ENCODE measurements at regions not wholly inside any gene's neighbourhood (a gene's known extent, or its start where the extent isn't known, plus 50 kb on each side); places are given as distances from the start of the nearest gene placed in this dataset.
"Not testable (repeated sequence)": the region's sequence is repeated elsewhere in the genome, so short reads cannot be mapped to it uniquely, and the experiment has no call there.

DNA sequence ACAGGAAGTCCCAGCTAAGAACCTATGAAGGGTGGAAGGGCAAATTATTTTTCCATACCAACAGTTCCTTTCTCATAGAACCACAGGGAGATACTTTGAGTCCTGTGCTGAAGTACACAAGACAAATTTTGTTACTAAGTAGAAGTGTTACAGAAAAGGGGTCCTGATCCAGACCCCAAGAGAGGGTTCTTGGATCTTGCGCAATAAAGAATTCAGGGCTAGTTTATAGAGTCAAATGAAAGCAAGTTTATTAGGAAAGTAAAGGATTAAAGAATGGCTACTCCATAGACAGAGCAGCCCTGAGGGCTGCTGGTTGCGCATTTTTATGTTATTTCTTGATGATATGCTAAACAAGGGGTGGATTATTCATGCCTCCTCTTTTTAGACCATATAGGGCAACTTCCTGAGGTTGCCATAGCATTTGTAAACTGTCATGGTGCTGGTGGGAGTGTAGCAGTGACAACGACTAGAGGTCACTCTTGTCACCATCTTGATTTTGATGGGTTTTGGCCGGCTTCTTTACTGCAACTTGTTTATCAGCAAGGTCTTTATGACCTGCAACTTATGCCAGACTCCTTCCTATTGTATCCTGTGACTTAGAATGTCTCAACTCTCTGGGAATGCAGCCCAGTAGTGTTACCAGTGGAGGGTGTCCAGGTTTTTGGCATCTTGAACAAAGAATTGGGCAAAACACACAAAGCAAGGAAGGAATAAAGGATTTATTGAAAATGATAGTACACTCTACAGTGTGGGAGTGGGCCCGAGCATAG lies 409.4 kb downstream of the SH2D4B start:
- DNase-seq (ENCODE audit: low spot score): no peak

- DNase-seq (ENCODE audit: low spot score): no peak
These were observed 412.1 kb downstream of the SH2D4B start for GRCh38 chr10:80949785-80950184.

GRCh38 chr10:80952436-80952835 lies 414.7 kb downstream of the SH2D4B start:
- no peak for DNase-seq (ENCODE audit: low spot score)

GRCh38 chr10:80957161-80957560 lies 419.5 kb downstream of the SH2D4B start:
- DNase-seq (ENCODE audit: low spot score): no peak

GRCh38 chr10:80964179-80964578 lies 426.5 kb downstream of the SH2D4B start:
- DNase-seq (ENCODE audit: low spot score): no peak

DNA sequence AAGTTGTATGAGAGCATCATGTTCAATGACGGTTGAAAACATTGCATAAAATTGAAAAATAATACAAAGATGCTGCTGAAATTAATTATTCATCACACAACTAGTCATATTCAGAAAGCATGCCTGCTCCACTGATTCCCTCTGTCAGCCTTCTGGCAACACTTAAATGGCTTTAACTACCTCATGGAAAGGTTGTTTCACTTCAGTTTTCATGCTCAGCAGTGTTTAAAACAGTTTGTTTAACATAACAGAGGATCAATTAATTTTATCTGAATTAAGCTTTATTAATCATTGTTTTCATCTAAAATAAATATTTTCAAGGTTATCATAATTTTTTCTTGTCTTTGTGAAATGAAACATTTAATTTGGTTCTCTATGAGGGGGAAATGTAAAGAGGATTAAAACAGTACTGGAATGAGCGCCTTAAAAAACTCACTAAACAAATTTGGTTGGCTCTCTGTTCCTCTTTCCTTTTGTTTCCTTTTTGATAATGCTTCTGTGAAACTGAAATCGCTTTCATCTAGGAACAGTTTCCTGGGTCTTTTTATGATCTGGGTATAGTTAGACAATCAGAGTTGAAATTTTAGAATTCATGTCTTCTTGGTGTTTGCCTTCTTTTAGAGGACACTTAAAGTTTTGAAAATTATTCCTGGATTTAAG lies 427.4 kb downstream of the SH2D4B start:
- DNase-seq (ENCODE audit: low spot score): no peak

DNA sequence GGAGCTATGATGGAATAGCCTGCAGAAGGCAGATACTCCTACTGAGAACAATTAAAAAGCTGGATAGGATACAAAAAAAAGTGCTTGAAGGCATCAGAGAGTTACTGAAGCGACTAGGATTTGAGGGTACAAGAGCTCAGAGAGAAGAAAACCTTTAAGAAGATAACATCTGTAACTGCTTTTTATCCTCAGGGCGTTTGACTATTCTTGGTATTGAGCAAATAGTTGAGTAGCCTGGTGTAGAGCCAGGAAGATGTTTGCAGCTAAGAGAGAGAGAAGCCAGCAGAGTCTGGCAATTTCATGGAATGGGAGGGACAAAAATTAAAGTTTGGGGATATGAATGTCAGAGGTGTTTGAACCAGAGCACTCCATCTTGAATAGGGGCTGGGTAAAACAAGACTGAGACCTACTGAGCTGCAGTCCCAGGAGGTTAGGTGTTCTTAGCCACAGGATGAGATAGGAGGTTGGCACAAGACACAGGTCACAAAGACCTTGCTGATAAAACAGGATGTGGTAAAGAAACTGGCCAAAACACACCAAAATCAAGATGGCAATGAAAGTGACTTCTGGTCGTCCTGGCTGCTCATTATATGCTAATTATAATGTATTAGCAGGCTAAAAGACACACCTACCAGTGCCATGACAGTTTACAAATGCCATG lies 428.8 kb downstream of the SH2D4B start:
- DNase-seq (ENCODE audit: low spot score): no peak

- not testable (repeated sequence) for DNase-seq (ENCODE audit: low spot score)
These were observed 429.7 kb downstream of the SH2D4B start for GRCh38 chr10:80967357-80967756.

GRCh38 chr10:80968903-80969302 lies 431.2 kb downstream of the SH2D4B start:
- no peak for DNase-seq (ENCODE audit: low spot score)

GRCh38 chr10:80971461-80971860 lies 433.8 kb downstream of the SH2D4B start:
- no peak for DNase-seq (ENCODE audit: low spot score)

- no peak for DNase-seq (ENCODE audit: low spot score)
These were observed 439.0 kb downstream of the SH2D4B start for GRCh38 chr10:80976658-80977057.

DNA sequence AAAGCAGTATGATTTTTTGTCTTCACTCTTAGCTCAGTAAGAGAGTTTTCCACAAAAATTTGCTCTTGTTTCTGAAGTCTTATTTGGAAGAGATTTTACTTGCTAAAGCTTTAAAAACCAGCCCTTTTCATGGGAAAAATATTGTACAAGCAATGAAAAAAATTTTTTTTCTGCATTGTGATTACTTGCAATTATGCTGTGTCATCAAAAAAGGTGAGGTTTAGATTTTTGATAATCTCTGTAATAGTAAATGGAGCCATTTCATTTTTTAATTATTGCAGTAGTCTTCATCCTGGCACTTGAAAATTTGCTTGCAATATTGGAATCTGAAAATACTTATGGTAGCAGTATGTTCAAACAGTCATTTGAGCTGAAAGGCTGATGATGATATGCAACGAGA lies 447.4 kb downstream of the SH2D4B start:
- no peak for DNase-seq (ENCODE audit: low spot score)

DNA sequence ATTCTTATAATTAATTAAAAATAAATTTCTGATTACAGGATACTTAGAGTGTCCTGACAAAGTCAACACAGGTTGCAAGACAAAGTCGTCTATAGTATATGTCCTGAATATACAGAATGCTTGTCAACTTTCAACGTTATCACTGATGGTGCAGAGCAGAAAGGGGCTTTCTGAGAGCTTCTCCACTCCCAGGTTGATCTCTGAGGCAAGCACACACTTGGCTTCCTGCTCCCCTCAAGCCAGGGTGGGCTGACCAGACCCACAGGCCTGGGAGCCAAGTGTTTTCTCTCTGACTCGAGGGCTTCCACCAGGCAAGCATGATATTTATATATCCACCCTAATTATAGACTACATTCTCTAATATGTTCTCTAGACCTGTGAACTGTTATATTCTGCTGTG lies 448.9 kb downstream of the SH2D4B start:
- DNase-seq (ENCODE audit: low spot score): no peak

GRCh38 chr10:80988755-80989154 lies 451.1 kb downstream of the SH2D4B start:
- no peak for DNase-seq (ENCODE audit: low spot score)

- DNase-seq (ENCODE audit: low spot score): no peak
These were observed 459.0 kb downstream of the SH2D4B start for GRCh38 chr10:80996615-80997193.

DNA sequence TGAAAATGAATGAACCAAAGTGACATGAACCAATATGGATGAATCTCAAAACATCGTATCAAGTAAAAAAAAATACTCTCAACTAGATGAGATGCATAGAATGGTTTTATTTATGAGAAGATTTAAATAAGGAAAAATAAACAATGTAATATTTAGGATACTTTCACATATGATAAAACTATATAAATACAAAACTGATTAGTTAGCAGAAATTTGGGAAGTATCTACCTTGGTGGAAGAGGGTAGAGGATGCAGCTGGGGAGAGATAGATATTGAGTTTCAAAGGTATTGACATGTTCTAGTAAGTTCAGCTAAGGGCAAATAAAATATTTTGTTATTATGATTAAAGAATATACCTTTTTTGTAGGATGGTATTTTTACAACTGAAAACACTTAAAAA lies 463.1 kb downstream of the SH2D4B start:
- DNase-seq (ENCODE audit: low spot score): no peak

- no peak for DNase-seq (ENCODE audit: low spot score)
These were observed 464.7 kb downstream of the SH2D4B start for GRCh38 chr10:81002382-81002781.

GRCh38 chr10:81007872-81008271 lies 470.2 kb downstream of the SH2D4B start:
- DNase-seq (ENCODE audit: low spot score): no peak

DNA sequence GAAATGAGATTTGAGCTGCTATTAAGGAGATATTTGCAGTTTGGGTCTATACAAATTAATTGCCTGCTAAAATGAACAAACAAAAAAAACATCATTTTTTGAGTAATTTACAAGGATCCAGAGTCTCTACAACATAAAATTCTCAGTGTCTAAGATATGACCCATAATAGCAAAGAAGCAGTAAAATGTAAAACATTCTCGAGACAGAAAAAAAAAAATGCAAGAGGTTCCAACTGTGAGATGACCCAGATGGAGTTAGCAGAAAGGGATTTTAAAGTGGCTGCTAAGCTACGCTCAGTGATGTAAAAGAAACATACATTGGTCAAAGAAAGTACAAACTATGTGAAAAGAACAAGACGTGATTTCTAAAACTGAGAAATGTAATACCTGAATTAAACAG lies 471.0 kb downstream of the SH2D4B start:
- DNase-seq (ENCODE audit: low spot score): no peak

DNA sequence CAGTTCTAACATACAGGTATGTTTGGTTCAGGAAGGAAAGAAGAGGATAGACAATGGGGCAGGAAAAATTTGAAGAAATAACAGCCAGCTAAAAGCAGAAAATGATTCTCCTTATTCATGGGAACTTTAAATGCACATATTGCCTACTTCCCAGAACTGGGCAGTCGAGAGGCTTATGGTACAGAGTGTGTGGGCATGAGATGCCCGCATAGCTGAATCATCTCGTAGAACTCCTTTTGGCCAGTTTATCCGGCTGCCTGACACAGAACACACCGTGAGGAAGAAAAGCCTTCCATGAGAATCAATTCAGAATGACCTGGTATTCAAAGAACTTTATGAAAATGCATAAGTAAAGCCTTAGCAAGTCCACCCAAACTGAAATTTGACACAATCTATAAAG lies 471.6 kb downstream of the SH2D4B start:
- DNase-seq (ENCODE audit: low spot score): no peak

DNA sequence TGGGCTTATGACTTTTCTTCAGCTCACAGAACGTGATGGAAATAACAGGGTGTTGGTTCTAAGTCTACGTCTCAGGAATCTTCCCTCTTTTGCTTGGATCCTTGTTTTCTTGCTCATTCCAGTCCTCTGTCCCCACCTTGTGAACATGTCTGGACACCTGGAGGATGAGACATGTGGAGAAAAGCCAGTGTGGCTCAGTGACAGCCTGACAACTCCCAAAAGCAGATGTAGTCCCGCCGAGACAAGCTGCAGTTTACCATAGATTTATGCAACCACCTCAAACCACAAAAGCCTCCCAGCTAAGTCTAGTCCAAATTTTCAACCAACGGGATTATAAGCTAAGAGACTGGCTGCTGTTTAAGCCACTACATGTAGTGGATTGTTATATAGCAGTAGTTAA lies 476.1 kb downstream of the SH2D4B start:
- DNase-seq (ENCODE audit: low spot score): no peak

DNA sequence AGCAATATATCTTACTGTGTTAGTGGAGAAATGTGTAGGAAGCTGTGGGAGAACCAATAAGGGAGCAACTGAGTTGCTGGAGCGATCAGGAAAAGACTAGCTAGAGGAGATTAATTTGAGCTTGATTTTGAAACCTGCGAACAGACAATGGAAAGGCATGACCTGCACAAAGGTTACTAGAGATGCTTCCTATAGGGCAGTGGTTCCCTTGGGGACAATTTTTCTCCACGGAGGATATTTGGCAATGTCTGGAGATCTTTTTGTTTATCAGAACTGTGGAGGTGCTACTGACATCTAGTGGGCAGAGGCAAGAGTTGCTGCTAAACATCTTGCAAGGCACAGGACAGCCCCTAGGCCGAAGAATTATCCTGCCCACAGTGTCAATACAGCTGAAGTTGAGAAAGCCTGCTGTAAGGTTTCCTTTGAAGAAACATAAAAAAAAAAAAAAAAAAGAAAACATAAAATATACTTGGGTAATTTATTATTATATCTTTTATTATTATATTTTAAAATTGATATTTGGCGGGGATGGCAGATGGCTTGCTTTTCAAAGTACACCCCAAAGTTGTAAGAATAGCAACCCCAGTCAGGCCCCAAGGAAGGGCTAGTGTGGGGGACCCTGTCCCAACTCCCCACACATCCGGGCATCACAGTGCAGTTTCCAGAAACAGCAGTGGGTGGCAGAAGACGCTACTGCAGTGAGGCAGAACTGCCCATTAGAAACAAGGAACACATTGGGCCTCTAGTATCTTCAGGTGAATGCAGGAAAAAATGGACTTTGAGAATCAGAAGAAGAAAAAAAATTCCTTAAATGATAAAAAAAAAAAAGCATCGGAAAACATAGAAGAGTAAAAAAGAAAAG lies 481.6 kb downstream of the SH2D4B start:
- no peak for DNase-seq (ENCODE audit: low spot score)
